Cardiac fibroblast (primary cell): ENCODE measurements at regions not wholly inside any gene's neighbourhood (a gene's known extent, or its start where the extent isn't known, plus 50 kb on each side); places are given as distances from the start of the nearest gene placed in this dataset.

Experiments
- DNase-seq, 2 donors: peaks; one replicate each; pipeline versions ENCODE4 v3.0.0 to v3.0.0-alpha.2; 2010; ENCODE audit warnings: low read depth in 2 of 2
- H3K4me3 ChIP-seq, 2 donors: replicated peaks in 1 of 2; 1 replicate in 1 of 2; 2 replicates in 1 of 2; pipeline ENCODE4 v1.5.1; 2011; ENCODE audit warnings: low read depth in 2 of 2, low read length in 2 of 2, mild to moderate bottlenecking in 2 of 2, moderate library complexity in 1 of 2
- CTCF ChIP-seq: IDR thresholded peaks from one replicate; pipeline ENCODE4 v1.5.1; 2011; ENCODE audit warnings: low read depth, mild to moderate bottlenecking, low read length, inconsistent platforms

GRCh38 chr2:16861530-16861929 lies 195.9 kb upstream of the CYRIA start:
- peak in 1 of 2 donors; percentile 4 for DNase-seq
- no peak for TF ChIP-seq CTCF
- H3K4me3 ChIP-seq, result no peak overlapping the region

- TF ChIP-seq CTCF, result no peak
- H3K4me3 ChIP-seq, result no peak overlapping the region
- no peak for DNase-seq
Observed at GRCh38 chr2:16861111-16861510, 195.5 kb upstream of the CYRIA start.

- TF ChIP-seq CTCF, result no peak
- no peak overlapping the region for H3K4me3 ChIP-seq
- no peak for DNase-seq
Observed at GRCh38 chr2:16860627-16861026, 195.0 kb upstream of the CYRIA start.

GRCh38 chr2:16855183-16855582 lies 189.5 kb upstream of the CYRIA start:
- no peak for DNase-seq
- no peak overlapping the region for H3K4me3 ChIP-seq
- no peak for TF ChIP-seq CTCF

- DNase-seq, result no peak
- TF ChIP-seq CTCF, result no peak
- no peak overlapping the region for H3K4me3 ChIP-seq
Observed at GRCh38 chr2:16853088-16853487, 187.5 kb upstream of the CYRIA start.

- no peak for DNase-seq
- H3K4me3 ChIP-seq, result no peak overlapping the region
- TF ChIP-seq CTCF, result no peak
Observed at GRCh38 chr2:16852651-16853050, 187.0 kb upstream of the CYRIA start.

- no peak overlapping the region for H3K4me3 ChIP-seq
- no peak for TF ChIP-seq CTCF
- no peak for DNase-seq
Observed at GRCh38 chr2:16851126-16851525, 185.5 kb upstream of the CYRIA start.
